ENCODE measurements at regions not wholly inside any gene's neighbourhood (a gene's known extent, or its start where the extent isn't known, plus 50 kb on each side); places are given as distances from the start of the nearest gene placed in this dataset.

DNA sequence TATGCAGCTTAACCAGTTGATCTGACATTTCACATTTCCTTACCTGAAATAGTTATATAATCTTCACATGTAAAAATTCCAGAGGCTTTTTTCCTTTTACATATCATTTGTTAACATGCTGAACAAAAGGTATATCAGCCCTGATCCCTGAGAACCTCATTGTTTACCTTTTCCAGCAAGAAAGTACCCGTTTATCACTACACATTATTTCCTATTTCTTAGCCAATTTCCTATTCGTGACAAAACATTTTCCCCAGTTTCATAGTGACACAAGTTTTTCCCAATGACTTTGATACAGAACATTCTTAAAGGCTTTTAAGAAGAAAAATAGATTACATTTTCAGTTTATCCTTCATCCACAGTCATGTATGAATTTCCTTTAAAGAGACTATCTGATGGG, 86.6 kb upstream of the DKK2 start:
- Mint-ChIP-seq H3K4me1 (ENCODE audit: low read depth) (no peaks in the 10 kb centered on the region), H3K27ac (no peak overlapping the region), H3K36me3 (no peaks in the 10 kb centered on the region), H3K4me3 (no peak overlapping the region), H3K9me3 (no peaks in the 10 kb centered on the region), H3K27me3 (no peaks in the 10 kb centered on the region)
- intact Hi-C loops (cut with micrococcal nuclease), result no loop called here
- ChIA-PET CTCF (no interaction called here), POLR2A (no interaction called here)
- DNase-seq, result no peak

DNA sequence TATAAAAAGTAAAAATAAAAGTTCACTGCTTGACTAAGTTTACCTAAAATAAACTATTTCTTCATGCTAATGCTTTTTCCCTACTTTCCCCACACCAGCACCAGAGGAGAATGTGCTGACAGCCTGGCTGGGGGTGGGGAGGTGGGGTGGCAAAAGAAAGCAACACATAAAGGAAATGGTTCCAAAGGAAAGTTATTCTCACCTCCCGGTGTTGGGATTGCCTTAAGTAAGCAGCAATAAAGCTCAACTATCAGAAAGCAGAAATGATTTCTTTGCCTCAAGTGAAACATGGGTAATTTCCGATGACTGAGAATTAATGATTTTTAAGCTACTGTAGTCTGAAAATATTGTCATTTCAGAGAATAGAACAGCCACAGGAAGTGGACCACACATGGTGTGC, 84.5 kb upstream of the DKK2 start:
- Mint-ChIP-seq H3K9me3 (no peaks in the 10 kb centered on the region), H3K4me1 (ENCODE audit: low read depth) (no peaks in the 10 kb centered on the region), H3K4me3 (no peak overlapping the region), H3K27me3 (no peaks in the 10 kb centered on the region), H3K36me3 (no peaks in the 10 kb centered on the region), H3K27ac (no peak overlapping the region)
- POLR2A ChIA-PET, result no interaction called here
- no peak for DNase-seq
- CTCF ChIA-PET, result no interaction called here
- intact Hi-C loops (cut with micrococcal nuclease), result no loop called here

DNA sequence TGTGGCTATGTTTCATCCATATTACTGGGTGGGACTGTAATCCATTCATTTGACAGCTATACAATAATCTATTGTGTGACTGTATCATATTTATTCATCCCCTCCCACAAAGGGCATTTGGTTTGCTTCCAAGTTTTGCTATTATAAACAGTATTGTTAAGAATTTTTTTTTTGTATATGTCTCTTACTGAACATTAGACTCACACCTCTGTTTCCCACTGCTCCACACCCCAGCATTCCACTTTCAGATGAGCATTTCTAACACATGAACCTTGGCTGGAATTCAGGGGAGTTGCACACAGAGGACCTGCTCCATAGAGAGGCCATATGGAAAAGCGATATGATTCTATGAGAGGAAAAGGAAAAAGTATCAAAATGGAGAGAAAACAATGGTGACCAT, 81.6 kb upstream of the DKK2 start:
- CTCF ChIA-PET, result no interaction called here
- Mint-ChIP-seq H3K27me3 (no peaks in the 10 kb centered on the region), H3K9me3 (no peaks in the 10 kb centered on the region), H3K36me3 (no peaks in the 10 kb centered on the region), H3K27ac (no peak overlapping the region), H3K4me1 (ENCODE audit: low read depth) (no peaks in the 10 kb centered on the region), H3K4me3 (no peak overlapping the region)
- DNase-seq, result no peak
- POLR2A ChIA-PET, result no interaction called here
- intact Hi-C loops (cut with micrococcal nuclease), result no loop called here

DNA sequence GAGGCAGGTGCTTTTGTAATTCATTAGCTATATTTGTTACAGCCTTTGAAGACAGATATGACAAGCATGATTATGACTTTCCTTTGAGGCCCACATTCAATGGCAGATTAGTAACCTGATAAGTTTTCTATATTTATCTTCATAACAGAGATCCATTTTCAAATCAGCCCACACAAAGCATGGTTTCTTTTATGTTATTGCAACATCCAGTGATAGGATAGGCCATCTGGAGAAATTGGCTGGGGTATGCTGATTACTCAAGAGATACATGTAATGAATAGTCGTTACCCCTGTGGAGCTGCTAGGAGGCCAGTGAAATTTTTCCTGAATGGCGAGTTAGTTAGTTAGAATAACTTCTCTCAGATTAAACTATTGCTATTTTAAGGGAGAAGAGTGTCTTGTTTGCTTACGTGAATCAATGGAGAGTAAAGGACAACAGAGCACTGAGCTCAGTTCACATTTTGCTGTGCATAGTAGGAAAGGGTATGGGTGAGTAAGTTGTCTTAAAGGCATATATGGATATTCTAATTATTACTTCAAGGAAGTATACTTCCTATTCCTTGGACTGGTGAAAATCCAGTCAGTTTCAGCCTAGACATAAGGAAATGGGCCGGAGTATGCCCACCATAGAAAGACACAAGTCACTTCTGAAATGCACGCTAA, 79.2 kb upstream of the DKK2 start:
- H3K27ac Mint-ChIP-seq, result no peak overlapping the region
- DNase-seq, result no peak
- intact Hi-C loops (cut with micrococcal nuclease), result no loop called here
- no peaks in the 10 kb centered on the region for H3K27me3 Mint-ChIP-seq
- ChIA-PET CTCF (no interaction called here), POLR2A (no interaction called here)
- H3K4me3 Mint-ChIP-seq, result no peak overlapping the region
- no peaks in the 10 kb centered on the region for H3K9me3 Mint-ChIP-seq
- no peaks in the 10 kb centered on the region for H3K4me1 Mint-ChIP-seq (ENCODE audit: low read depth)
- no peaks in the 10 kb centered on the region for H3K36me3 Mint-ChIP-seq

DNA sequence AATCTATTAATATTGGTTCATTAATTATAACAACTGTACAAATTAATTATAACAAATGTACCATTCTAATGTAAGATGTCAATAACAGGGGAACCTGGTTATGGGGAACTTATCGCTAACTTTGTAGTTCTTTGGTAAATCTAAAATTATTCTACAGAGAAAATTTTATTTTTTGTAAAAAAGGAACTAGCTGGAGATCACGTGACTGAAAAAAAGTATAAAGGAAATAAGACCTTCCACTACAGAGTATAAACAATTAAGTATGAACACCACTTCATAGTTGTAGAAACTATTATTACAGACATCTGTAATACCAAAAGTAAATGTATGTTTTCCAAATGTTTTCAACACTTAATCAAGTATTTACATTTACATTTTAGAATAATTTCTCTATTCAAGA, 77.9 kb upstream of the DKK2 start:
- ChIA-PET CTCF (no interaction called here), POLR2A (no interaction called here)
- Mint-ChIP-seq H3K36me3 (no peaks in the 10 kb centered on the region), H3K4me3 (no peak overlapping the region), H3K4me1 (ENCODE audit: low read depth) (no peaks in the 10 kb centered on the region), H3K27ac (no peak overlapping the region), H3K9me3 (no peaks in the 10 kb centered on the region), H3K27me3 (no peaks in the 10 kb centered on the region)
- DNase-seq, result no peak
- intact Hi-C loops (cut with micrococcal nuclease), result no loop called here

DNA sequence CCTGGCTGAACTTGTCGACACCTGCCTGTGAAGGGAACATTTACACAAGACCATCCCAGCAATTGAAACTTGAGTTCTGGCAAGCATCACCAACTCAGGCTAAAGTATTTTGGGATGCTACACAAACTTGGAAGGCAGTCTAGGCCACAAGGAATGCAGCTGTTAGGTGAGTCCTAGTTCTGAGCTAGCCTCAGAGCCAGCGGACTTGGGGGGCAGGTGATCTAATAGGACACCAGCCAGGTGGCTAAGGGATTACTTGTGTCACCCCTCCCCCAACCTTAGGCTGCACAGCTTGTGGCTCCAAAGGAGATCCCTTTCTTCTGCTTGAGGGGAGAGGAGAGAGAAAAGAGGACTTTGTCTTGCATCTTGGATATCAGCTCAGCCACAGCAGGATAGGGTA, 62.3 kb upstream of the DKK2 start:
- POLR2A ChIA-PET, result no interaction called here
- Mint-ChIP-seq H3K9me3 (no peaks in the 10 kb centered on the region), H3K36me3 (no peaks in the 10 kb centered on the region), H3K4me3 (no peak overlapping the region), H3K27me3 (no peaks in the 10 kb centered on the region), H3K27ac (no peak overlapping the region), H3K4me1 (ENCODE audit: low read depth) (no peaks in the 10 kb centered on the region)
- intact Hi-C loops (cut with micrococcal nuclease), result no loop called here
- DNase-seq, result no peak
- CTCF ChIA-PET, result no interaction called here

DNA sequence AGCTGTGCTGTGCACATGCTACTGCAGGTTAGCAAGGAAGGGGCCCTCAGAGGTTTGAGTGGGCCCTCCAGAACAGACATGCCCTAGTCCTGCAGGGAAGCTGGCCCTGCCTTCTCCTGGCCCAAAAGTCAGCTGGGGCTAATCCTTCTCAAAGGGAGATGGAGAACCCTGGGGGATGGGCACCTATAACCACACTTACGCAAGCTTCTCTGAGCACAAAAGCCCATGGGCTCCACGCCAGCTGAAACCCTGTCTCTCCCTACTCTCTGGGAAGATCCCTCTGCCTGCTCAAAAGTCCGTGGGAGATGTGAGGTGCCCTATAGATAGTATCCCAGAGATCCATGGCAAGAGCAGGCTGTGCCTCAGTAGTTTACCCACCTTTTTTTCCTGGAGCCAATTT, 58.9 kb upstream of the DKK2 start:
- no peaks in the 10 kb centered on the region for H3K4me1 Mint-ChIP-seq (ENCODE audit: low read depth)
- H3K36me3 Mint-ChIP-seq, result no peaks in the 10 kb centered on the region
- no peak overlapping the region for H3K4me3 Mint-ChIP-seq
- POLR2A ChIA-PET, result no interaction called here
- CTCF ChIA-PET, result no interaction called here
- no peak overlapping the region for H3K27ac Mint-ChIP-seq
- intact Hi-C loops (cut with micrococcal nuclease), result no loop called here
- DNase-seq, result no peak
- H3K9me3 Mint-ChIP-seq, result no peaks in the 10 kb centered on the region
- H3K27me3 Mint-ChIP-seq, result no peaks in the 10 kb centered on the region

DNA sequence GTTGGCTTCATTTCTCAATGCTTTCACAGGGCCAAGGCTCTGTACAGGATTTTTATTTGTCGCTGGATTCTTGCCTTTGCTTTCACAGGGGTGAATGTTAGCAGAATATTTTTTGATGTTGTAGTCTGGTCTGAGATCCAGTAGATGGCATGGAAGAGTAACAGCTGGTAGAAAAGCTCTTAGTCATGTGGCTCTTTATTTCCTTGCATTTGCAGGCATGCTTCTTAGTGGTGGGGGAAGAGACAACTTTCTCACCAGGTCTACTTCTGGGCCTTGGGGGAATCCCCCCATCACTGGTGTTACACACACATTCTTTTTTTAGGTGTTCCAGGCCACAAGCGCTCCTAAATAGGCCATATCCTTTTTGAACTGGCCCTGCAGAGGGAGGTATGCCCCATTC, 58.2 kb upstream of the DKK2 start:
- intact Hi-C loops (cut with micrococcal nuclease), result no loop called here
- no peaks in the 10 kb centered on the region for H3K27me3 Mint-ChIP-seq
- H3K27ac Mint-ChIP-seq, result no peak overlapping the region
- H3K9me3 Mint-ChIP-seq, result no peaks in the 10 kb centered on the region
- H3K36me3 Mint-ChIP-seq, result no peaks in the 10 kb centered on the region
- CTCF ChIA-PET, result no interaction called here
- H3K4me1 Mint-ChIP-seq (ENCODE audit: low read depth), result no peaks in the 10 kb centered on the region
- no peak overlapping the region for H3K4me3 Mint-ChIP-seq
- POLR2A ChIA-PET, result no interaction called here
- DNase-seq, result no peak

All from activated CD4-positive, alpha-beta memory T cell treated with anti-CD3 and anti-CD28 coated beads for 36 hours (primary cell).